ENCODE measurements at regions not wholly inside any gene's neighbourhood (a gene's known extent, or its start where the extent isn't known, plus 50 kb on each side); places are given as distances from the start of the nearest gene placed in this dataset.

DNA sequence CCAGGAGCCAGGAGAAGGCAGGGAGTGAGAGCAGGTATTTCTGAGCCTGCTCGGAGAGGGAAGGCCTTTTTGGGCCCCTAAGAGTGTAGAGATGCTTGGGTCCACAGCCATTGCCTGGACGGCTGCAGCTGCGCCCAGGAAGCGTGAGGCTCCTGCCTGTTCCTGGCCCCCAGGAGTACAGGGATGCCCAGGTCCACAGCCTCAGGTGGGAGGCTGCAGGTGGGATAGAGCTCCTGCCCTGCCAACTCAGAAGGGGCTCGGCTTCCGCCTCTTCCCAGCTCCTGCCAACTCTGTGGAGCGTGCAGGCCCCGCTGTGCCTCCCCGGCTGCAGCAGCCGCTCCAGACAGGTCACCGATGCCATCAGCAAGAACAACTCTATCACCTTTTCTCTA lies 351.0 kb upstream of the PCDH20 start:
- no peak overlapping the region for H2BK120ac ChIP-seq (ENCODE audit: low read depth, low read length, poor library complexity, severe bottlenecking)
- no peaks in the 10 kb centered on the region for H3K79me2 ChIP-seq (ENCODE audit: insufficient read depth, low read length)
- no peak overlapping the region for H3K9ac ChIP-seq (ENCODE audit: extremely low read depth, insufficient read length, low read length)
- no peak overlapping the region for H2BK12ac ChIP-seq (ENCODE audit: insufficient read length, low read depth, low read length)
- H3K9me3 ChIP-seq (ENCODE audit: control insufficient read depth, low read depth, low read length), result no peaks in the 10 kb centered on the region
- H3K23ac ChIP-seq (ENCODE audit: insufficient read length, low read depth, low read length), result no peak overlapping the region
- no peak overlapping the region for H4K91ac ChIP-seq (ENCODE audit: insufficient read length, low read depth, low read length)
- H4K8ac ChIP-seq (replicated peaks; ENCODE audit: insufficient read length, low read depth, low read length), result no peak overlapping the region
- Mint-ChIP-seq H3K4me1 (peaks cover 2 to 3% of the 10 kb centered on the region in 2 experiments; a peak in 1 of 4 replicates), H3K4me3 (no peak overlapping the region), H3K9me3 (no peaks in the 10 kb centered on the region; a peak in 1 of 5 replicates), H3K27me3 (ENCODE audit: low read depth) (no peaks in the 10 kb centered on the region; the same call in 1 of the 2 replicates), H3K27ac (no peak overlapping the region), H3K36me3 (ENCODE audit: insufficient read depth in 1 of 3, low read depth in 3 of 3) (no peaks in the 10 kb centered on the region)
- no peaks in the 10 kb centered on the region for H3K79me1 ChIP-seq (ENCODE audit: insufficient read depth, low read depth, low read length, poor library complexity, severe bottlenecking)
- no peak overlapping the region for H3K4ac ChIP-seq (ENCODE audit: low read depth, low read length)
- no peaks in the 10 kb centered on the region for H3K27me3 ChIP-seq (ENCODE audit: insufficient read depth, low read length)
- H3K14ac ChIP-seq (ENCODE audit: insufficient read depth, low read length), result no peak overlapping the region; the same call in 1 of the 2 replicates
- TF ChIP-seq, protein P1, sequence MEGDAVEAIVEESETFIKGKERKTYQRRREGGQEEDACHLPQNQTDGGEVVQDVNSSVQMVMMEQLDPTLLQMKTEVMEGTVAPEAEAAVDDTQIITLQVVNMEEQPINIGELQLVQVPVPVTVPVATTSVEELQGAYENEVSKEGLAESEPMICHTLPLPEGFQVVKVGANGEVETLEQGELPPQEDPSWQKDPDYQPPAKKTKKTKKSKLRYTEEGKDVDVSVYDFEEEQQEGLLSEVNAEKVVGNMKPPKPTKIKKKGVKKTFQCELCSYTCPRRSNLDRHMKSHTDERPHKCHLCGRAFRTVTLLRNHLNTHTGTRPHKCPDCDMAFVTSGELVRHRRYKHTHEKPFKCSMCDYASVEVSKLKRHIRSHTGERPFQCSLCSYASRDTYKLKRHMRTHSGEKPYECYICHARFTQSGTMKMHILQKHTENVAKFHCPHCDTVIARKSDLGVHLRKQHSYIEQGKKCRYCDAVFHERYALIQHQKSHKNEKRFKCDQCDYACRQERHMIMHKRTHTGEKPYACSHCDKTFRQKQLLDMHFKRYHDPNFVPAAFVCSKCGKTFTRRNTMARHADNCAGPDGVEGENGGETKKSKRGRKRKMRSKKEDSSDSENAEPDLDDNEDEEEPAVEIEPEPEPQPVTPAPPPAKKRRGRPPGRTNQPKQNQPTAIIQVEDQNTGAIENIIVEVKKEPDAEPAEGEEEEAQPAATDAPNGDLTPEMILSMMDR (conservative IDR thresholded peaks at IDR 0.05), result no peak
- H3K23me2 ChIP-seq (ENCODE audit: insufficient read length, low read depth, low read length, poor library complexity, severe bottlenecking), result no peaks in the 10 kb centered on the region
- H3K56ac ChIP-seq (ENCODE audit: insufficient read length, low read depth, low read length), result no peak overlapping the region
- H2AK5ac ChIP-seq (ENCODE audit: insufficient read length, low read length), result no peak overlapping the region
- H2BK15ac ChIP-seq (ENCODE audit: low read depth, low read length), result no peak overlapping the region
- H3K4me2 ChIP-seq (ENCODE audit: insufficient read depth, insufficient read length, low read length), result no peak overlapping the region
- no peak overlapping the region for H3T11ph ChIP-seq (ENCODE audit: low read length)
- no CpG with 5 or more reads among the region's 11 CpGs for WGBS (ENCODE audit: extremely low coverage, insufficient read length, low lambda C conversion rate)
- no peak overlapping the region for H2BK5ac ChIP-seq (ENCODE audit: insufficient read length, low read length)
- no peak overlapping the region for H2BK20ac ChIP-seq (ENCODE audit: low read depth, low read length, poor library complexity, severe bottlenecking)
- H4K5ac ChIP-seq (ENCODE audit: insufficient read length, low read depth, low read length), result no peak overlapping the region
- no peak overlapping the region for H2AFZ ChIP-seq (ENCODE audit: low read length)
- no peaks in the 10 kb centered on the region for H3K4me1 ChIP-seq (ENCODE audit: insufficient read depth, low read length)
- H3K27ac ChIP-seq (ENCODE audit: insufficient read length, low read depth, low read length), result no peak overlapping the region
- no peak for DNase-seq
- no peak overlapping the region for H3K18ac ChIP-seq (ENCODE audit: insufficient read length, low read depth, low read length)
- no peaks in the 10 kb centered on the region for H4K20me1 ChIP-seq (ENCODE audit: control insufficient read depth, insufficient read depth, insufficient read length)
